ENCODE measurements at regions not wholly inside any gene's neighbourhood (a gene's known extent, or its start where the extent isn't known, plus 50 kb on each side); places are given as distances from the start of the nearest gene placed in this dataset.

DNA sequence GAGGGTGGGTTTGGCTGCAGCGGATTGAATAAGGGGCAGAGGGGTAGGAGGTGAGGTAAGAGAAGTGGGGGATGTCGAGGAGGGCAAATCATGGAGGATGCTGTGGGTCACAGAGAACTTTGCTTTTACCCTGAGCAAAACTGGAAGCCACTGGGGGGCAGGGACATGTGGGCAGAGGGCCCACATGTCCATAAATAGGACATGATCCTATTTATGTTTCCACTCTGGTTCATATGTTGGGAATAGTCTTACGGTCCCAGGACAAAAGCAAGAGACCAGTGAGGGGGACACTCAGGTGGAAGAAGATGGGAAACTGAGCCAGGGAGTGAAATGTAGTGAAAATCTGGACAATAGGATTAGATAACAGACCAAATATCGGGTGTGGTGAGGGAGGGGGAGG lies 85.5 kb upstream of the MRPS22 start:
- TF ChIP-seq, protein P1, sequence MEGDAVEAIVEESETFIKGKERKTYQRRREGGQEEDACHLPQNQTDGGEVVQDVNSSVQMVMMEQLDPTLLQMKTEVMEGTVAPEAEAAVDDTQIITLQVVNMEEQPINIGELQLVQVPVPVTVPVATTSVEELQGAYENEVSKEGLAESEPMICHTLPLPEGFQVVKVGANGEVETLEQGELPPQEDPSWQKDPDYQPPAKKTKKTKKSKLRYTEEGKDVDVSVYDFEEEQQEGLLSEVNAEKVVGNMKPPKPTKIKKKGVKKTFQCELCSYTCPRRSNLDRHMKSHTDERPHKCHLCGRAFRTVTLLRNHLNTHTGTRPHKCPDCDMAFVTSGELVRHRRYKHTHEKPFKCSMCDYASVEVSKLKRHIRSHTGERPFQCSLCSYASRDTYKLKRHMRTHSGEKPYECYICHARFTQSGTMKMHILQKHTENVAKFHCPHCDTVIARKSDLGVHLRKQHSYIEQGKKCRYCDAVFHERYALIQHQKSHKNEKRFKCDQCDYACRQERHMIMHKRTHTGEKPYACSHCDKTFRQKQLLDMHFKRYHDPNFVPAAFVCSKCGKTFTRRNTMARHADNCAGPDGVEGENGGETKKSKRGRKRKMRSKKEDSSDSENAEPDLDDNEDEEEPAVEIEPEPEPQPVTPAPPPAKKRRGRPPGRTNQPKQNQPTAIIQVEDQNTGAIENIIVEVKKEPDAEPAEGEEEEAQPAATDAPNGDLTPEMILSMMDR (IDR thresholded peaks at IDR 0.05; ENCODE audit: low read depth, low read length), result no peak
- no peak for TF ChIP-seq EZH2phosphoT487 (IDR thresholded peaks at IDR 0.05; ENCODE audit: low read depth)

All from OCI-LY3 (cell line).